Keratinocyte (primary cell): ENCODE measurements at regions not wholly inside any gene's neighbourhood (a gene's known extent, or its start where the extent isn't known, plus 50 kb on each side); places are given as distances from the start of the nearest gene placed in this dataset.

Experiments
- CTCF ChIP-seq, 3 experiments: IDR thresholded peaks in 1 of 3; conservative IDR thresholded peaks in 1 of 3; optimal IDR thresholded peaks in 1 of 3; 2 replicates in 2 of 3; 3 replicates in 1 of 3; pipeline versions ENCODE3 to v1.5.1; 2011; ENCODE audit warnings: low read length in 3 of 3, mild to moderate bottlenecking in 3 of 3, moderate library complexity in 2 of 3, control low read depth in 1 of 3, inconsistent platforms in 1 of 3; ENCODE audit not compliant: insufficient read depth in 2 of 3; ENCODE audit errors: extremely low read depth in 1 of 3
- EZH2 ChIP-seq: IDR thresholded peaks from one replicate; pipeline ENCODE4 v1.6.1; 2012; ENCODE audit warnings: inconsistent platforms, mild to moderate bottlenecking, low read length, moderate library complexity

- TF ChIP-seq CTCF (optimal IDR thresholded peaks at IDR 0.05 in 1 of 3, IDR thresholded peaks at IDR 0.05 in 1 of 3, conservative IDR thresholded peaks at IDR 0.05 in 1 of 3; ENCODE audit: extremely low read depth in 1 of 3, insufficient read depth in 2 of 3, low read length in 3 of 3): no peak
- no peak for TF ChIP-seq EZH2
Observed at GRCh38 chr12:89840162-89840922, 131.7 kb upstream of the ATP2B1 start.
